SK-N-SH (cell line): ENCODE measurements at regions not wholly inside any gene's neighbourhood (a gene's known extent, or its start where the extent isn't known, plus 50 kb on each side); places are given as distances from the start of the nearest gene placed in this dataset.

Source experiments
- CTCF ChIA-PET: fragments of 300-600, 350-600 bp; formaldehyde crosslinking; extraction: SDS; loops from one replicate; lab custom pipeline; 2021; lab: Yijun Ruan, JAX
- POLR2A ChIA-PET: fragments of 350-600 bp; sonication (Branson Sonifier 250); formaldehyde crosslinking; extraction: SDS; loops from one replicate; lab custom pipeline; 2020; ENCODE audit warnings: antibody characterized with exemption, inconsistent platforms; lab: Yijun Ruan, JAX
- DNase-seq: peaks from one replicate; pipeline ENCODE4 v3.0.0; 2012
- H2AFZ ChIP-seq: fragments of 200-600 bp; sonication (generic); 2 replicates; pipeline ENCODE4 v1.8.1; 2016; ENCODE audit warnings: antibody characterized with exemption, mild to moderate bottlenecking, low read depth
- H3F3A ChIP-seq: fragments of 200-600 bp; sonication (generic); replicated peaks from 2 replicates; pipeline ENCODE3; 2016; ENCODE audit warnings: antibody characterized with exemption, mild to moderate bottlenecking; ENCODE audit not compliant: insufficient read depth
- H3K27ac ChIP-seq, 2 experiments: fragments of 200-500 bp in 1 of 2; fragments of 200-600 bp in 1 of 2; sonication (Bioruptor generic) in 1 of 2; sonication (generic), shearing (Covaris generic) in 1 of 2; 2 replicates each; pipeline versions ENCODE4 v1.5.1 to v1.6.1; 2014 to 2016; ENCODE audit warnings: low read depth in 2 of 2, inconsistent platforms in 1 of 2, low read length in 1 of 2, mild to moderate bottlenecking in 1 of 2, mixed read lengths in 1 of 2
- H3K27me3 ChIP-seq: fragments of 200-600 bp; sonication (generic), shearing (Covaris generic); 2 replicates; pipeline ENCODE4 v1.6.1; 2016; ENCODE audit warnings: mixed run types; ENCODE audit not compliant: insufficient read depth
- H3K36me3 ChIP-seq, 2 experiments: fragments of 200-500 bp in 1 of 2; fragments of 200-600 bp in 1 of 2; sonication (Bioruptor generic) in 1 of 2; sonication (generic) in 1 of 2; replicated peaks in 1 of 2; 2 replicates each; pipeline versions ENCODE3 to v1.5.1; 2014 to 2016; ENCODE audit warnings: low read length in 1 of 2, mild to moderate bottlenecking in 1 of 2; ENCODE audit not compliant: insufficient read depth in 2 of 2, control insufficient read depth in 1 of 2
- H3K4me1 ChIP-seq, 2 experiments: fragments of 200-500 bp in 1 of 2; fragments of 200-600 bp in 1 of 2; sonication (Bioruptor generic) in 1 of 2; sonication (generic), shearing (Covaris generic) in 1 of 2; 2 replicates each; pipeline versions ENCODE4 v1.5.1 to v1.6.1; 2014 to 2016; ENCODE audit warnings: low read depth in 1 of 2, low read length in 1 of 2, mixed run types in 1 of 2; ENCODE audit not compliant: insufficient read depth in 2 of 2, control insufficient read depth in 1 of 2
- H3K4me2 ChIP-seq: fragments of 200-600 bp; sonication (generic), shearing (Covaris generic); 2 replicates; pipeline ENCODE4 v1.6.1; 2017; ENCODE audit warnings: mixed run types
- H3K4me3 ChIP-seq, 2 experiments: fragments of 200-500 bp in 1 of 2; fragments of 200-600 bp in 1 of 2; sonication (Bioruptor generic) in 1 of 2; sonication (generic), shearing (Covaris generic) in 1 of 2; 2 replicates each; pipeline versions ENCODE4 v1.5.1 to v1.8.1; 2014 to 2016; ENCODE audit warnings: low read depth in 2 of 2, inconsistent platforms in 1 of 2, low read length in 1 of 2, mild to moderate bottlenecking in 1 of 2, mixed read lengths in 1 of 2, moderate library complexity in 1 of 2
- H3K79me2 ChIP-seq: fragments of 200-600 bp; sonication (generic); 2 replicates; pipeline ENCODE4 v1.8.1; 2017; ENCODE audit warnings: mild to moderate bottlenecking; ENCODE audit not compliant: insufficient read depth
- H3K9ac ChIP-seq: fragments of 200-600 bp; sonication (generic); 2 replicates; pipeline ENCODE4 v1.6.1; 2017; ENCODE audit warnings: mixed run types
- H3K9me2 ChIP-seq: fragments of 200-600 bp; sonication (generic); 2 replicates; pipeline ENCODE4 v1.6.1; 2017; ENCODE audit warnings: mixed run types
- H3K9me3 ChIP-seq: fragments of 200-600 bp; sonication (generic); 2 replicates; pipeline ENCODE4 v1.6.1; 2017; ENCODE audit warnings: mixed run types, mild to moderate bottlenecking, moderate library complexity
- H4K20me1 ChIP-seq: fragments of 200-600 bp; sonication (generic); 2 replicates; pipeline ENCODE4 v1.6.1; 2017; ENCODE audit warnings: mild to moderate bottlenecking, mixed run types; ENCODE audit not compliant: insufficient read depth
- CHD2 ChIP-seq: fragments of 150-350 bp; IDR thresholded peaks from 2 replicates; pipeline ENCODE4 v1.6.1; 2018; ENCODE audit warnings: low read length; ENCODE audit not compliant: partially characterized antibody
- CTCF ChIP-seq: fragments of 200-600 bp; sonication (generic); IDR thresholded peaks from 2 replicates; pipeline ENCODE4 v1.6.1; 2017; ENCODE audit warnings: antibody characterized with exemption, mild to moderate bottlenecking, moderate library complexity
- ELF1 ChIP-seq: IDR thresholded peaks from 2 replicates; pipeline ENCODE4 v1.4.0; 2012
- FOXJ3 ChIP-seq: sonication (generic); formaldehyde crosslinking; IDR thresholded peaks from 2 replicates; pipeline ENCODE4 v1.5.1; 2020; ENCODE audit warnings: mild to moderate bottlenecking, missing genetic modification reagents
- FOXM1 ChIP-seq: IDR thresholded peaks from 2 replicates; pipeline ENCODE4 v1.4.0; 2012; ENCODE audit warnings: low read depth, mild to moderate bottlenecking
- GATA2 ChIP-seq: sonication (generic); formaldehyde crosslinking; IDR thresholded peaks from 2 replicates; pipeline ENCODE4 v1.5.0; 2020; ENCODE audit warnings: mild to moderate bottlenecking, missing genetic modification reagents
- IRF3 ChIP-seq: fragments of 150-350 bp; IDR thresholded peaks from 2 replicates; pipeline ENCODE4 v1.6.1; 2016; ENCODE audit warnings: mild to moderate bottlenecking, low read depth, low read length
- JUND ChIP-seq: IDR thresholded peaks from 2 replicates; pipeline ENCODE4 v1.4.0; 2012
- MAX ChIP-seq: IDR thresholded peaks from 2 replicates; pipeline ENCODE4 v1.4.0; 2012; ENCODE audit warnings: low read depth
- MXI1 ChIP-seq: IDR thresholded peaks from 2 replicates; pipeline ENCODE4 v1.6.1; 2012; ENCODE audit warnings: mild to moderate bottlenecking, low read depth, low read length, improper control_type of control experiment
- NFIC ChIP-seq: IDR thresholded peaks from 2 replicates; pipeline ENCODE4 v1.4.0; 2012; ENCODE audit warnings: borderline replicate concordance
- POLR2AphosphoS5 ChIP-seq: IDR thresholded peaks from 2 replicates; pipeline ENCODE4 v1.6.1; 2012; ENCODE audit warnings: low read depth, low read length
- RAD21 ChIP-seq: IDR thresholded peaks from 2 replicates; pipeline ENCODE4 v1.6.1; 2012; ENCODE audit warnings: mild to moderate bottlenecking, low read length
- REST ChIP-seq: IDR thresholded peaks from 2 replicates; pipeline ENCODE4 v1.6.1; 2012; ENCODE audit warnings: mild to moderate bottlenecking, low read depth, low read length, moderate library complexity
- RXRA ChIP-seq: IDR thresholded peaks from 2 replicates; pipeline ENCODE4 v1.4.0; 2012; ENCODE audit warnings: low read depth, mild to moderate bottlenecking, borderline replicate concordance
- SMC3 ChIP-seq: IDR thresholded peaks from 2 replicates; pipeline ENCODE4 v1.6.1; 2012; ENCODE audit warnings: low read depth, low read length, improper control_type of control experiment
- TAF1 ChIP-seq: IDR thresholded peaks from 2 replicates; pipeline ENCODE4 v1.6.1; 2012; ENCODE audit warnings: low read depth, mild to moderate bottlenecking, low read length, moderate library complexity, borderline replicate concordance
- TCF12 ChIP-seq: IDR thresholded peaks from 2 replicates; pipeline ENCODE4 v1.4.0; 2012
- TEAD4 ChIP-seq: IDR thresholded peaks from 2 replicates; pipeline ENCODE4 v1.4.0; 2012; ENCODE audit warnings: mild to moderate bottlenecking, borderline replicate concordance; ENCODE audit not compliant: insufficient read depth
- USF1 ChIP-seq: IDR thresholded peaks from 2 replicates; pipeline ENCODE4 v1.4.0; 2012; ENCODE audit warnings: low read depth, borderline replicate concordance
- YY1 ChIP-seq: IDR thresholded peaks from 2 replicates; pipeline ENCODE4 v1.4.0; 2012; ENCODE audit warnings: low read depth, mild to moderate bottlenecking
- ZBTB33 ChIP-seq: IDR thresholded peaks from 2 replicates; pipeline ENCODE4 v1.4.0; 2012; ENCODE audit warnings: low read depth, borderline replicate concordance
- WGBS: methylation state at CpG from one replicate; pipeline ENCODE4 v1.1.6; 2017; ENCODE audit warnings: low lambda C conversion rate; 5-methylcytosine and 5-hydroxymethylcytosine counted together

GRCh38 chr1:68331117-68331865 is 99.0 kb upstream of the WLS start (continued):
- TF ChIP-seq TAF1 (no peak), MXI1 (no peak), ELF1 (no peak), TEAD4 (no peak), SMC3 (no peak), REST (no peak), TCF12 (peak; percentile 85)

- Histone ChIP-seq H3K27ac (no peak overlapping the region), H3K27me3 (no peaks in the 10 kb centered on the region), H3K9me3 (no peaks in the 10 kb centered on the region), H3F3A (peaks cover 4% of the 10 kb centered on the region), H3K4me3 (no peak overlapping the region), H3K9ac (no peak overlapping the region), H3K36me3 (no peaks in the 10 kb centered on the region), H3K9me2 (no peaks in the 10 kb centered on the region), H4K20me1 (no peaks in the 10 kb centered on the region), H3K79me2 (no peaks in the 10 kb centered on the region), H2AFZ (no peak overlapping the region), H3K4me2 (no peak overlapping the region), H3K4me1 (peaks cover 0 to 10% of the 10 kb centered on the region in 2 experiments; a peak in 1 of 4 replicates)
- TF ChIP-seq MAX (no peak), JUND (no peak), TEAD4 (no peak), RAD21 (no peak), USF1 (no peak), YY1 (no peak), FOXJ3 (CRISPR knock-in tag) (no peak), ZBTB33 (no peak), NFIC (no peak), CTCF (no peak), POLR2AphosphoS5 (no peak), SMC3 (no peak), IRF3 (no peak), MXI1 (no peak), CHD2 (no peak), GATA2 (CRISPR knock-in tag) (no peak), RXRA (no peak), FOXM1 (no peak), TCF12 (no peak)
- ChIA-PET POLR2A (no interaction called here), CTCF (interaction anchor here (0.6 to 5.4 kb wide), 3 partner anchors 13 to 213 kb away, joined by 4 to 28 read pairs (median 5); no protein-coding TSS in a partner anchor)
- WGBS: 50% methylated on average over 2 of the region's 2 CpGs
- no peak for DNase-seq
Observed at GRCh38 chr1:68330391-68330790, 98.1 kb upstream of the WLS start.
